K562 (cell line): ENCODE measurements at regions not wholly inside any gene's neighbourhood (a gene's known extent, or its start where the extent isn't known, plus 50 kb on each side); places are given as distances from the start of the nearest gene placed in this dataset.

Source experiments
- ATAC-seq: fragments of 200-7000 bp; cut with Tn5 transposase; 3 replicates; pipeline ENCODE4 v1.9.1; 2020; ENCODE audit warnings: moderate library complexity
- BruUV-seq: library from RNA; stranded (reverse); fragments of 400-500 nt; replicated peaks from 2 replicates; lab custom pipeline; 2021; lab: Mats Ljungman, UMichigan
- CTCF ChIA-PET: fragments of 300-600 bp; formaldehyde crosslinking; extraction: SDS; loops from one replicate; lab custom pipeline; 2021; ENCODE audit warnings: low intra/inter-chr PET ratio; lab: Yijun Ruan, JAX
- POLR2A ChIA-PET: fragments of 300-600, 350-650 bp; sonication (Branson Sonifier 250); formaldehyde crosslinking; extraction: SDS; loops from one replicate; lab custom pipeline; 2021; ENCODE audit warnings: antibody characterized with exemption, inconsistent platforms; lab: Yijun Ruan, JAX
- DNase-seq, 4 experiments: peaks; one replicate each; pipeline versions ENCODE4 v3.0.0 to v3.0.0-alpha.2; 2011 to 2018; ENCODE audit warnings: low spot score in 3 of 4, mixed read lengths in 3 of 4; ENCODE audit errors: extremely low read depth in 1 of 4
- FAIRE-seq: peaks from 2 replicates; lab custom pipeline; 2011; peaks lifted over from hg19 to GRCh38; lab: Jason Lieb, UNC
- H2AFZ ChIP-seq: 2 replicates; pipeline ENCODE4 v1.6.0; 2011; ENCODE audit warnings: low read depth, low read length, control low read depth, inconsistent platforms
- H3K27ac ChIP-seq: fragments of 200-600 bp; 3 replicates; pipeline ENCODE4 v1.8.0; 2011; ENCODE audit warnings: low read depth, mild to moderate bottlenecking, control low read depth, inconsistent platforms, low read length, moderate library complexity, mixed read lengths; ENCODE audit errors: extremely low read depth
- H3K27me3 ChIP-seq, 2 experiments: fragments of 300-600 bp in 1 of 2; 2 replicates in 1 of 2; 3 replicates in 1 of 2; pipeline versions ENCODE4 v1.6.0 to v1.8.0; 2011; ENCODE audit warnings: inconsistent platforms in 2 of 2, low read length in 2 of 2, mild to moderate bottlenecking in 1 of 2, mixed read lengths in 1 of 2, moderate library complexity in 1 of 2; ENCODE audit not compliant: control insufficient read depth in 2 of 2, insufficient read depth in 2 of 2
- H3K36me3 ChIP-seq: fragments of 300-600 bp; 3 replicates; pipeline ENCODE4 v1.8.0; 2011; ENCODE audit warnings: mild to moderate bottlenecking, low read length, inconsistent platforms; ENCODE audit not compliant: control insufficient read depth, insufficient read depth
- H3K4me1 ChIP-seq, 2 experiments: fragments of 200-600 bp in 1 of 2; replicated peaks in 1 of 2; 2 replicates in 1 of 2; 3 replicates in 1 of 2; pipeline versions ENCODE4 v1.5.1 to v1.8.0; 2011; ENCODE audit warnings: inconsistent platforms in 2 of 2, low read length in 2 of 2, mild to moderate bottlenecking in 1 of 2, mixed read lengths in 1 of 2, moderate library complexity in 1 of 2; ENCODE audit not compliant: control insufficient read depth in 2 of 2, insufficient read depth in 2 of 2
- H3K4me2 ChIP-seq: 2 replicates; pipeline ENCODE4 v1.6.1; 2011; ENCODE audit warnings: low read length, control low read depth, inconsistent platforms, mixed read lengths; ENCODE audit not compliant: insufficient read depth
- H3K4me3 ChIP-seq: fragments of 200-600 bp; sonication (generic), shearing (Covaris generic); 2 replicates; pipeline ENCODE4 v1.5.1; 2016; ENCODE audit warnings: control low read depth, inconsistent platforms
- H3K79me2 ChIP-seq: fragments of 200-600 bp; 3 replicates; pipeline ENCODE4 v1.8.0; 2011; ENCODE audit warnings: low read length, inconsistent platforms; ENCODE audit not compliant: control insufficient read depth, insufficient read depth
- H3K9ac ChIP-seq, 2 experiments: 2 replicates each; pipeline versions ENCODE4 v1.6.0 to v1.6.1; 2011; ENCODE audit warnings: low read depth in 2 of 2, low read length in 2 of 2, control low read depth in 1 of 2, inconsistent platforms in 1 of 2, mild to moderate bottlenecking in 1 of 2, mixed read lengths in 1 of 2; ENCODE audit not compliant: insufficient read depth in 1 of 2
- H3K9me1 ChIP-seq: one replicate; pipeline ENCODE4 v1.6.0; 2011; ENCODE audit warnings: inconsistent platforms, mild to moderate bottlenecking, low read length, moderate library complexity; ENCODE audit not compliant: control insufficient read depth, insufficient read depth
- H3K9me3 ChIP-seq: replicated peaks from 2 replicates; pipeline ENCODE4 v1.5.1; 2011; ENCODE audit warnings: low read depth, low read length, inconsistent platforms; ENCODE audit not compliant: control insufficient read depth, insufficient read depth
- H4K20me1 ChIP-seq: replicated peaks from 2 replicates; pipeline ENCODE4 v1.6.1; 2011; ENCODE audit warnings: low read length, inconsistent platforms, mixed read lengths; ENCODE audit not compliant: control insufficient read depth, insufficient read depth
- AFF1 ChIP-seq, 2 experiments: fragments of 450-650 bp; IDR thresholded peaks; 2 replicates each; pipeline ENCODE4 v1.6.1; 2018; ENCODE audit warnings: mild to moderate bottlenecking in 2 of 2, low read depth in 1 of 2; ENCODE audit not compliant: partially characterized antibody in 2 of 2
- HDAC1 ChIP-seq, 2 experiments: fragments of 450-650 bp; IDR thresholded peaks; 2 replicates each; pipeline ENCODE4 v1.6.1; 2016 to 2017; ENCODE audit warnings: inconsistent platforms in 1 of 2, mild to moderate bottlenecking in 1 of 2, moderate library complexity in 1 of 2
- LARP7 ChIP-seq: fragments of 450-650 bp; IDR thresholded peaks from 2 replicates; pipeline ENCODE4 v1.6.1; 2016
- MYNN ChIP-seq, 2 experiments: sonication (generic); formaldehyde crosslinking in 1 of 2; IDR thresholded peaks; 2 replicates each; pipeline versions ENCODE4 v1.5.0 to v1.6.1; 2016 to 2020; ENCODE audit warnings: antibody characterized with exemption in 1 of 2, missing genetic modification reagents in 1 of 2
- SAFB ChIP-seq: fragments of 200-400 bp; formaldehyde crosslinking; IDR thresholded peaks from 2 replicates; pipeline ENCODE4 v1.6.1; 2017; ENCODE audit warnings: low read depth, low read length, borderline replicate concordance
- ZBTB43 ChIP-seq: sonication (generic); formaldehyde crosslinking; IDR thresholded peaks from 2 replicates; pipeline ENCODE4 v1.8.0; 2023; ENCODE audit warnings: mild to moderate bottlenecking, missing genetic modification reagents
- WGBS: fragments of 100-300 bp; shearing (Covaris generic); methylation state at CpG from one replicate; pipeline ENCODE4 v1.1.6; 2016; ENCODE audit warnings: low coverage, mixed read lengths; ENCODE audit not compliant: insufficient coverage; ENCODE audit errors: missing lambda C conversion rate; 5-methylcytosine and 5-hydroxymethylcytosine counted together
- in situ Hi-C: fragments of 300-500 bp; cut with MboI; formaldehyde crosslinking; loops from 4 replicates; pipeline ENCODE4 v1.15.0; 2018; ENCODE audit warnings: inconsistent platforms, mixed read lengths
- intact Hi-C: fragments of 100-400 bp; cut with micrococcal nuclease; formaldehyde crosslinking; loops from 2 replicates; pipeline ENCODE4 v1.14.2; 2022

DNA sequence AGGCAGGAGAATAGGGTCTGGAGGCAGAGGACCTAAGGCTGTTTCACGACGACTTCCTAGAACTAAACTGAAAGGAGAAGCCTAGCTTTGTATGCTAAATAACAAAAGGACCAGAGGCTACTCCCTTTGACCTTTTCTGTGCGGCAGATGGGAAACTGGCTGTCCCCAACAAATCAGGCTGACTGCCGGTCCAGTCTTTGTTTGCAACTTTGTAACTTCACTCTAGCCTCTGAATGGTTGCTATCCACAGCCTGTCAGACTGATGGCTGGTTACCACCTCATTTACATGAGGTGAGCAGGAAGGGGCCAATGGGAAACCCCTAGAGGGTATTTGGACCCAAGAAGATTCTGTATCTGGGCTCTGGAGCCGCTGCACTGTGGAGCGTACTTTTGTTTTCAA lies 132.6 kb upstream of the SHH start:
- no peaks in the 10 kb centered on the region for H3K79me2 ChIP-seq
- DNase-seq: no peak
- in situ Hi-C loops: no loop called here
- FAIRE-seq: no peak
- peaks cover 33 to 38% of the 10 kb centered on the region in 2 experiments for H3K27me3 ChIP-seq
- H4K20me1 ChIP-seq: no peaks in the 10 kb centered on the region; the same call in 1 of the 2 replicates
- TF ChIP-seq HDAC1 (IDR thresholded peaks at IDR 0.05) (no peak), ZBTB43 (CRISPR knock-in tag) (no peak), SAFB (no peak)
- TF ChIP-seq, all 486 proteins: peak for 0
- CTCF ChIA-PET: no interaction called here
- Histone ChIP-seq H3K9me1 (no peaks in the 10 kb centered on the region), H2AFZ (no peak overlapping the region), H3K4me3 (no peak overlapping the region), H3K36me3 (no peaks in the 10 kb centered on the region), H3K9me3 (no peaks in the 10 kb centered on the region), H3K4me1 (no peaks in the 10 kb centered on the region), H3K9ac (no peak overlapping the region), H3K4me2 (no peak overlapping the region), H3K27ac (no peak overlapping the region)
- POLR2A ChIA-PET: interaction anchor here (0.7 kb wide), 1 partner anchor 37 kb away, joined by 3 read pairs; no protein-coding TSS in a partner anchor
- no TSS peak for BruUV-seq
- 1% methylated on average over 6 of the region's 6 CpGs for WGBS
- intact Hi-C loops: no loop called here
- no peak for ATAC-seq

DNA sequence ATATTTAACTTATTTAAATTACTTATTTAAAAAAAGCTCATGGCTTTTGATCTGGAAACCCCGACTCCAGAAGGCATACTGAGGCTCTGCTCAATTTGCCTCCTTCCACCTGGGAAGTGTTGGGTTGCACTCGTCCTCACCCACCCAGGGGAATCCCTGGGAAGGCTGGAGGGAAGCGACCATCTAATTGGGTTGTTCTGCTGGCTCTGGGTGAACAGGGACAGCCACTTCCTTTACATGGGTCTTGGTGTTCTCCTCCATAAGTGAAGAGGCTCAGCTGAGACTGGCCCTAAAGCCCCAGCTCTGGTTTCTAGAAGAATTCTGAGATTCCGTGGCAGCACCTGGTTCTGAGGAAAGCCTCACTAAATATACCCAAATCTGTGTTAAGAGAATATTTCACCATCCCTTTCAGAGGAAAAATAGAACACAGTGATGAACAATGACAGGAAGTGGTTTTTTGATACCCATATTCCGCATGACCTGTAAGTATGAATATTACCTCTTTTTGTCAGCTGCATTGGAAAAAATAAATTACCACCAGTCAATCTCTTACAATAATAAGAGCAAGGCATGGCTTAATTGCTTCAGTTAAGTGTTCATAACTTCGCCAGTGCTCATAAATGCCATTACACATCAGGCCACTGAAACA lies 131.1 kb upstream of the SHH start:
- H4K20me1 ChIP-seq: no peaks in the 10 kb centered on the region; the same call in 1 of the 2 replicates
- FAIRE-seq (no peak), DNase-seq (no peak), ATAC-seq (no peak)
- no peaks in the 10 kb centered on the region for H3K36me3 ChIP-seq
- no peaks in the 10 kb centered on the region for H3K9me3 ChIP-seq
- no peak overlapping the region for H3K27ac ChIP-seq
- no peak overlapping the region for H3K9ac ChIP-seq
- under 1% methylated on average over 6 of the region's 6 CpGs for WGBS
- in situ Hi-C loops (no loop called here), intact Hi-C loops (no loop called here)
- no TSS peak for BruUV-seq
- no peaks in the 10 kb centered on the region for H3K79me2 ChIP-seq
- peaks cover 27 to 32% of the 10 kb centered on the region in 2 experiments for H3K27me3 ChIP-seq
- ChIA-PET POLR2A (interaction anchor here (0.6 to 1.0 kb wide), 3 partner anchors 9 to 59 kb away, joined by 3 to 4 read pairs (median 3); no protein-coding TSS in a partner anchor), CTCF (no interaction called here)
- no peak overlapping the region for H2AFZ ChIP-seq
- no peaks in the 10 kb centered on the region for H3K4me1 ChIP-seq
- H3K9me1 ChIP-seq: no peaks in the 10 kb centered on the region
- no peak overlapping the region for H3K4me3 ChIP-seq
- H3K4me2 ChIP-seq: no peak overlapping the region
- TF ChIP-seq AFF1 (IDR thresholded peaks at IDR 0.05; ENCODE audit: low read depth in 1 of 2, partially characterized antibody in 2 of 2): no peak
- no peak for TF ChIP-seq LARP7
- no peak for TF ChIP-seq MYNN (IDR thresholded peaks at IDR 0.05)
- TF ChIP-seq MYNN (CRISPR knock-in tag; IDR thresholded peaks at IDR 0.05): no peak
